ENCODE measurements at regions not wholly inside any gene's neighbourhood (a gene's known extent, or its start where the extent isn't known, plus 50 kb on each side); places are given as distances from the start of the nearest gene placed in this dataset.

- TF ChIP-seq USF2 (IDR thresholded peaks at IDR 0.05; ENCODE audit: low read depth, low read length) (no peak), USF2 (CRISPR knock-in tag; IDR thresholded peaks at IDR 0.05; ENCODE audit: borderline replicate concordance) (no peak)
Measured at GRCh38 chr2:125870264-125870663, 785.7 kb upstream of the GYPC start (continued).

DNA sequence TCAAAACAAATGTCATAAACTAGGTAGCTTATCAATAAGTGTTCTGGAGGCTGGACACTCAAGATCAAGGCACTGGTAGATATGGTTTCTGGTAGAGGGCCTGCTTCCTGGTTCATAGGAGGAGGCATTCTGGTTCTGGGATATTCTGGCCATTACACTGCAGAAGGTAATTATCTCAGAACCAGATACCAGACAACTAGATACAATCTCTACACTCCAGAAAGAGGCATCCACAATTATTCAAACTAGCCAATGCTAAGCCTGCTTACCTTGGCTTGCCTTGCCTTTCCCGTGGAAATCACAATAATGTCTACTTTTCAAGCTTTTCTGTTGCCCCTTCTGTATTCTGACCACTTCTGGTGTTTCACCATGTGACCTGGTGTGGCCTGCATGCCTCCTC is 785.2 kb upstream of the GYPC start:
- Histone ChIP-seq H3K27ac (ENCODE audit: extremely low read length, insufficient read depth, low read length) (no peak overlapping the region), H4K20me1 (ENCODE audit: insufficient read depth, low read length) (no peaks in the 10 kb centered on the region), H3K9ac (ENCODE audit: insufficient read depth, low read depth, low read length) (no peak overlapping the region), H3K79me2 (ENCODE audit: insufficient read depth, low read length) (no peaks in the 10 kb centered on the region), H3K27me3 (ENCODE audit: control insufficient read depth in 1 of 2, insufficient read depth in 2 of 2, low read length in 2 of 2) (no peaks in the 10 kb centered on the region), H3K36me3 (replicated peaks in 1 of 2; ENCODE audit: control insufficient read depth in 1 of 2, insufficient read depth in 2 of 2, low read length in 2 of 2) (no peaks in the 10 kb centered on the region), H3K4me1 (ENCODE audit: insufficient read depth, low read length) (no peaks in the 10 kb centered on the region), H2AFZ (ENCODE audit: low read length) (no peak overlapping the region), H3K9me3 (ENCODE audit: low read length) (peaks cover 76% of the 10 kb centered on the region), H3K4me2 (ENCODE audit: low read depth, low read length) (no peak overlapping the region), H3K4me3 (replicated peaks in 1 of 3; ENCODE audit: insufficient read depth in 1 of 3, low read depth in 2 of 3, low read length in 3 of 3) (no peak overlapping the region)
- no peak for DNase-seq (ENCODE audit: low spot score)
- TF ChIP-seq ZNF710 (CRISPR knock-in tag; IDR thresholded peaks at IDR 0.05; ENCODE audit: borderline replicate concordance) (no peak), ZFP36 (IDR thresholded peaks at IDR 0.05; ENCODE audit: borderline replicate concordance, low read depth, low read length, partially characterized antibody) (no peak), ATF7 (IDR thresholded peaks at IDR 0.05) (no peak), ATF7 (CRISPR knock-in tag; IDR thresholded peaks at IDR 0.05) (no peak), ZNF562 (CRISPR knock-in tag; IDR thresholded peaks at IDR 0.05; ENCODE audit: borderline replicate concordance) (no peak)
- TF ChIP-seq, protein P1, sequence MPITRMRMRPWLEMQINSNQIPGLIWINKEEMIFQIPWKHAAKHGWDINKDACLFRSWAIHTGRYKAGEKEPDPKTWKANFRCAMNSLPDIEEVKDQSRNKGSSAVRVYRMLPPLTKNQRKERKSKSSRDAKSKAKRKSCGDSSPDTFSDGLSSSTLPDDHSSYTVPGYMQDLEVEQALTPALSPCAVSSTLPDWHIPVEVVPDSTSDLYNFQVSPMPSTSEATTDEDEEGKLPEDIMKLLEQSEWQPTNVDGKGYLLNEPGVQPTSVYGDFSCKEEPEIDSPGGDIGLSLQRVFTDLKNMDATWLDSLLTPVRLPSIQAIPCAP (CRISPR knock-in tag; IDR thresholded peaks at IDR 0.05; ENCODE audit: low read depth), result no peak
- BruUV-seq (replicated peaks), result no TSS peak
- no peak for FAIRE-seq
- ATAC-seq, result no peak
- ChIA-PET POLR2A (no interaction called here), CTCF (ENCODE audit: low intra/inter-chr PET ratio, low total read pairs) (no interaction called here)
- intact Hi-C loops (cut with micrococcal nuclease; ENCODE audit: unreplicated experiment) (no loop called here), in situ Hi-C loops (cut with HindIII; ENCODE audit: extremely low pct_ligation_motif_present, low pct_unique_long_range_greater_than_20kb) (no loop called here)
- 0% methylated on average over 1 of the region's 1 CpG for WGBS (ENCODE audit: low lambda C conversion rate)

Data from HepG2 (cell line).